ENCODE measurements at regions not wholly inside any gene's neighbourhood (a gene's known extent, or its start where the extent isn't known, plus 50 kb on each side); places are given as distances from the start of the nearest gene placed in this dataset.
"Not testable (repeated sequence)": the region's sequence is repeated elsewhere in the genome, so short reads cannot be mapped to it uniquely, and the experiment has no call there.

GRCh38 chr6:16909658-16910360 is 148.5 kb upstream of the ATXN1 start:
- no peak for DNase-seq (ENCODE audit: low read depth in 2 of 2, low spot score in 1 of 2)

- no peak for DNase-seq (ENCODE audit: low read depth in 2 of 2, low spot score in 1 of 2)
Measured at GRCh38 chr6:16907991-16908390, 146.7 kb upstream of the ATXN1 start.

- no peak for DNase-seq (ENCODE audit: low read depth in 2 of 2, low spot score in 1 of 2)
Measured at GRCh38 chr6:16904957-16905356, 143.7 kb upstream of the ATXN1 start.

- DNase-seq (ENCODE audit: low read depth in 2 of 2, low spot score in 1 of 2) = no peak
Measured at GRCh38 chr6:16903470-16903869, 142.2 kb upstream of the ATXN1 start.

GRCh38 chr6:16902502-16902901 is 141.2 kb upstream of the ATXN1 start:
- no peak for DNase-seq (ENCODE audit: low read depth in 2 of 2, low spot score in 1 of 2)

- no peak for DNase-seq (ENCODE audit: low read depth in 2 of 2, low spot score in 1 of 2)
Measured at GRCh38 chr6:16901782-16902181, 140.5 kb upstream of the ATXN1 start.

- no peak for DNase-seq (ENCODE audit: low read depth in 2 of 2, low spot score in 1 of 2)
Measured at GRCh38 chr6:16901306-16901705, 140.0 kb upstream of the ATXN1 start.

- DNase-seq (ENCODE audit: low read depth in 2 of 2, low spot score in 1 of 2) = no peak
Measured at GRCh38 chr6:16898640-16899396, 137.6 kb upstream of the ATXN1 start.

GRCh38 chr6:16897669-16898068 is 136.4 kb upstream of the ATXN1 start:
- no peak for DNase-seq (ENCODE audit: low read depth in 2 of 2, low spot score in 1 of 2)

- no peak for DNase-seq (ENCODE audit: low read depth in 2 of 2, low spot score in 1 of 2)
Measured at GRCh38 chr6:16894301-16894700, 133.0 kb upstream of the ATXN1 start.

- not testable (repeated sequence) for DNase-seq (ENCODE audit: low read depth in 2 of 2, low spot score in 1 of 2)
Measured at GRCh38 chr6:16891110-16891509, 129.8 kb upstream of the ATXN1 start.

- no peak for DNase-seq (ENCODE audit: low read depth in 2 of 2, low spot score in 1 of 2)
Measured at GRCh38 chr6:16885411-16886160, 124.3 kb upstream of the ATXN1 start.

GRCh38 chr6:16884526-16884925 is 123.3 kb upstream of the ATXN1 start:
- no peak for DNase-seq (ENCODE audit: low read depth in 2 of 2, low spot score in 1 of 2)

- DNase-seq (ENCODE audit: low read depth in 2 of 2, low spot score in 1 of 2) = no peak
Measured at GRCh38 chr6:16883414-16883813, 122.2 kb upstream of the ATXN1 start.

- DNase-seq (ENCODE audit: low read depth in 2 of 2, low spot score in 1 of 2) = no peak
Measured at GRCh38 chr6:16882230-16882629, 121.0 kb upstream of the ATXN1 start.

GRCh38 chr6:16876852-16877251 is 115.6 kb upstream of the ATXN1 start:
- not testable (repeated sequence) for DNase-seq (ENCODE audit: low read depth in 2 of 2, low spot score in 1 of 2)

GRCh38 chr6:16876201-16876600 is 114.9 kb upstream of the ATXN1 start:
- DNase-seq (ENCODE audit: low read depth in 2 of 2, low spot score in 1 of 2) = no peak

- DNase-seq (ENCODE audit: low read depth in 2 of 2, low spot score in 1 of 2) = no peak
Measured at GRCh38 chr6:16873698-16874097, 112.4 kb upstream of the ATXN1 start.

- no peak for DNase-seq (ENCODE audit: low read depth in 2 of 2, low spot score in 1 of 2)
Measured at GRCh38 chr6:16872543-16873235, 111.4 kb upstream of the ATXN1 start.

GRCh38 chr6:16871047-16871446 is 109.8 kb upstream of the ATXN1 start:
- DNase-seq (ENCODE audit: low read depth in 2 of 2, low spot score in 1 of 2) = no peak

GRCh38 chr6:16868968-16869367 is 107.7 kb upstream of the ATXN1 start:
- DNase-seq (ENCODE audit: low read depth in 2 of 2, low spot score in 1 of 2) = no peak
